IMR-90 (cell line): ENCODE measurements at regions not wholly inside any gene's neighbourhood (a gene's known extent, or its start where the extent isn't known, plus 50 kb on each side); places are given as distances from the start of the nearest gene placed in this dataset.

ENCODE experiments used
- ATAC-seq: fragments of 200-7000 bp; cut with Tn5 transposase; 2 replicates; pipeline ENCODE4 v1.9.1; 2020; ENCODE audit warnings: low read depth, mild to moderate bottlenecking, moderate library complexity
- BruUV-seq: library from RNA; stranded (reverse); fragments of 400-500 nt; replicated peaks from 2 replicates; lab custom pipeline; 2021; lab: Mats Ljungman, UMichigan
- CTCF ChIA-PET: fragments of 300-600 bp; formaldehyde crosslinking; extraction: SDS; loops from one replicate; lab custom pipeline; 2021; ENCODE audit warnings: antibody characterized with exemption; lab: Yijun Ruan, JAX
- POLR2A ChIA-PET: fragments of 300-600 bp; sonication (Branson Sonifier 250); formaldehyde crosslinking; loops from one replicate; lab custom pipeline; 2022; ENCODE audit warnings: antibody characterized with exemption; ENCODE audit not compliant: unreplicated experiment; lab: Charles Lee
- DNase-seq: peaks from one replicate; pipeline ENCODE4 v3.0.0; 2013
- H2AFZ ChIP-seq: replicated peaks from 2 replicates; pipeline ENCODE3; 2013; ENCODE audit warnings: low read length, mild to moderate bottlenecking; ENCODE audit not compliant: poor library complexity
- H2AK5ac ChIP-seq: 2 replicates; pipeline ENCODE4 v1.6.1; 2013; ENCODE audit warnings: low read depth, low read length, inconsistent platforms
- H2AK9ac ChIP-seq: replicated peaks from 2 replicates; pipeline ENCODE3; 2013; ENCODE audit warnings: mild to moderate bottlenecking, low read depth, low read length, moderate library complexity; ENCODE audit not compliant: poor library complexity
- H2BK120ac ChIP-seq: 2 replicates; pipeline ENCODE4 v1.6.1; 2013; ENCODE audit warnings: low read depth, low read length, inconsistent platforms
- H2BK15ac ChIP-seq: 3 replicates; pipeline ENCODE4 v1.6.1; 2013; ENCODE audit warnings: low read depth, low read length, inconsistent platforms
- H2BK20ac ChIP-seq: 2 replicates; pipeline ENCODE4 v1.6.1; 2013; ENCODE audit warnings: low read depth, mild to moderate bottlenecking, inconsistent platforms, low read length, moderate library complexity
- H2BK5ac ChIP-seq: 2 replicates; pipeline ENCODE4 v1.6.1; 2013; ENCODE audit warnings: mild to moderate bottlenecking, low read depth, low read length, inconsistent platforms; ENCODE audit not compliant: poor library complexity, severe bottlenecking
- H3K14ac ChIP-seq: replicated peaks from 2 replicates; pipeline ENCODE4 v1.6.1; 2013; ENCODE audit warnings: low read depth, low read length, inconsistent platforms
- H3K18ac ChIP-seq: 2 replicates; pipeline ENCODE4 v1.6.1; 2013; ENCODE audit warnings: low read depth, low read length, control low read depth
- H3K23ac ChIP-seq: 2 replicates; pipeline ENCODE4 v1.6.1; 2013; ENCODE audit warnings: low read depth, low read length, inconsistent platforms
- H3K27ac ChIP-seq: 2 replicates; pipeline ENCODE4 v1.5.1; 2013; ENCODE audit warnings: mild to moderate bottlenecking, control low read depth, low read length; ENCODE audit not compliant: insufficient read depth
- H3K27me3 ChIP-seq: 2 replicates; pipeline ENCODE4 v1.6.1; 2013; ENCODE audit warnings: low read length; ENCODE audit not compliant: control insufficient read depth, insufficient read depth
- H3K36me3 ChIP-seq: 2 replicates; pipeline ENCODE4 v1.6.1; 2013; ENCODE audit warnings: low read length, mixed read lengths; ENCODE audit not compliant: control insufficient read depth, insufficient read depth
- H3K4ac ChIP-seq: 2 replicates; pipeline ENCODE4 v1.6.1; 2013; ENCODE audit warnings: low read depth, low read length, inconsistent platforms
- H3K4me1 ChIP-seq: 2 replicates; pipeline ENCODE4 v1.6.1; 2013; ENCODE audit warnings: low read length, mixed read lengths; ENCODE audit not compliant: control insufficient read depth, insufficient read depth
- H3K4me2 ChIP-seq: 2 replicates; pipeline ENCODE4 v1.6.1; 2013; ENCODE audit warnings: low read depth, mild to moderate bottlenecking, control low read depth, low read length, moderate library complexity
- H3K4me3 ChIP-seq: 2 replicates; pipeline ENCODE4 v1.5.1; 2013; ENCODE audit warnings: low read depth, mild to moderate bottlenecking, control low read depth, low read length, moderate library complexity; ENCODE audit not compliant: insufficient read depth
- H3K56ac ChIP-seq: 2 replicates; pipeline ENCODE4 v1.6.1; 2013; ENCODE audit warnings: low read length, inconsistent platforms; ENCODE audit not compliant: insufficient read depth; ENCODE audit errors: extremely low read depth
- H3K79me1 ChIP-seq, 2 experiments: 2 replicates each; pipeline ENCODE4 v1.6.1; 2013; ENCODE audit warnings: low read length in 2 of 2, inconsistent platforms in 1 of 2, low read depth in 1 of 2
- H3K9ac ChIP-seq: 2 replicates; pipeline ENCODE4 v1.6.1; 2013; ENCODE audit warnings: low read depth, low read length, control low read depth
- H3K9me1 ChIP-seq: 2 replicates; pipeline ENCODE4 v1.6.1; 2013; ENCODE audit warnings: low read length, inconsistent platforms; ENCODE audit not compliant: insufficient read depth
- H3K9me3 ChIP-seq: 2 replicates; pipeline ENCODE4 v1.6.1; 2013; ENCODE audit warnings: low read length; ENCODE audit not compliant: control insufficient read depth, insufficient read depth
- H4K20me1 ChIP-seq: 2 replicates; pipeline ENCODE4 v1.6.1; 2013; ENCODE audit warnings: low read length, inconsistent platforms; ENCODE audit not compliant: insufficient read depth
- H4K5ac ChIP-seq: 2 replicates; pipeline ENCODE4 v1.6.1; 2013; ENCODE audit warnings: mild to moderate bottlenecking, low read depth, low read length, control low read depth
- H4K8ac ChIP-seq, 2 experiments: 2 replicates each; pipeline ENCODE4 v1.6.1; 2013; ENCODE audit warnings: low read depth in 2 of 2, low read length in 2 of 2, control low read depth in 1 of 2, inconsistent platforms in 1 of 2
- H4K91ac ChIP-seq: 2 replicates; pipeline ENCODE4 v1.6.1; 2013; ENCODE audit warnings: low read depth, low read length, inconsistent platforms; ENCODE audit not compliant: insufficient read depth
- CEBPB ChIP-seq: IDR thresholded peaks from 2 replicates; pipeline ENCODE4 v1.6.1; 2012; ENCODE audit warnings: low read depth, low read length, improper control_type of control experiment
- MAFK ChIP-seq: IDR thresholded peaks from 2 replicates; pipeline ENCODE4 v1.6.1; 2012; ENCODE audit warnings: low read depth, low read length, improper control_type of control experiment
- MAZ ChIP-seq: IDR thresholded peaks from 2 replicates; pipeline ENCODE4 v1.6.1; 2012; ENCODE audit warnings: low read depth, mild to moderate bottlenecking, low read length, improper control_type of control experiment, moderate library complexity, borderline replicate concordance
- MXI1 ChIP-seq: IDR thresholded peaks from 2 replicates; pipeline ENCODE4 v1.6.1; 2012; ENCODE audit warnings: low read depth, mild to moderate bottlenecking, low read length, moderate library complexity, borderline replicate concordance
- POLR2A ChIP-seq: IDR thresholded peaks from 2 replicates; pipeline ENCODE4 v1.6.1; 2012; ENCODE audit warnings: mild to moderate bottlenecking, low read depth, low read length
- WGBS, 2 experiments: methylation state at CpG; one replicate each; pipeline versions ENCODE4 v1.1.5 to v1.1.7; 2013; ENCODE audit warnings: missing lambda C conversion rate in 2 of 2; ENCODE audit not compliant: insufficient read length in 1 of 2; ENCODE audit errors: extremely low coverage in 2 of 2; 5-methylcytosine and 5-hydroxymethylcytosine counted together
- dilution Hi-C: fragments of 300-500 bp; cut with HindIII; formaldehyde crosslinking; loops from one replicate; pipeline ENCODE4 v1.14.3; 2018; ENCODE audit warnings: low sequenced_read_pairs; ENCODE audit not compliant: unreplicated experiment
- in situ Hi-C: fragments of 300-500 bp; cut with MboI; formaldehyde crosslinking; loops from 3 replicates; pipeline ENCODE4 v1.14.3; 2019; ENCODE audit warnings: low sequenced_read_pairs, inconsistent platforms, mixed read lengths
- intact Hi-C: fragments of 100-400 bp; cut with micrococcal nuclease; formaldehyde crosslinking; loops from 2 replicates; pipeline ENCODE4 v1.10.0; 2022
- TF ChIP-seq, protein P1 (sequence below): fragments of 150-350 bp; IDR thresholded peaks from 2 replicates; pipeline ENCODE4 v1.6.1; 2017; ENCODE audit warnings: mild to moderate bottlenecking, antibody characterized with exemption, low read length, low read depth
- TF ChIP-seq, protein P2 (sequence below): fragments of 150-350 bp; IDR thresholded peaks from 2 replicates; pipeline ENCODE4 v1.6.1; 2016; ENCODE audit warnings: low read depth, mild to moderate bottlenecking, low read length, moderate library complexity, borderline replicate concordance

DNA sequence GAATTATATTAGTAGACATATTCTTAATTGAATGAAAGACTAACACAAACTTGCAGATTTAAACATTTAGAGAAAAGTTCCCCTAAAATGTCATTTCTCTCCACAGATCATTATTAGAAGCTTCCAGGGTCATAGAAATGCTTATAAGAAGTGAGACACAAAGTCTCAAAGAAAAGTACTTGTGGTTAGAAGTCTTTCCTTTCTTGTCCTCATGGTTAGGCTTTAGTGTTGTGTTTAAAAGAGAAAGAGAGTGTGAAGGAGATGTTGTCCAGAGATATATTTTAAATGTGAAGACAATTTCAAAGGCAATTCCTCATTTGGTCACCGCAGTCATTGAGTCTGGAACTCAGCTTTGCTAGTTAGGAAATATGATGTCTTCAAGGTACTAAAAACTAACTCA lies 230.4 kb upstream of the ARPP21 start:
- Histone ChIP-seq H3K36me3 (no peaks in the 10 kb centered on the region), H4K91ac (no peak overlapping the region), H2BK120ac (no peak overlapping the region), H3K27ac (no peak overlapping the region), H2BK20ac (no peak overlapping the region), H3K4me2 (no peak overlapping the region), H2AFZ (no peak overlapping the region), H2BK5ac (no peak overlapping the region), H3K4ac (no peak overlapping the region), H3K27me3 (no peaks in the 10 kb centered on the region), H3K9ac (no peak overlapping the region), H3K14ac (no peak overlapping the region), H3K4me1 (no peaks in the 10 kb centered on the region), H3K79me1 (no peaks in the 10 kb centered on the region), H2AK9ac (no peak overlapping the region), H3K18ac (no peak overlapping the region), H2AK5ac (no peak overlapping the region), H3K4me3 (no peak overlapping the region), H3K9me3 (peaks cover 2% of the 10 kb centered on the region; the same call in 1 of the 2 replicates), H3K23ac (no peak overlapping the region), H4K5ac (no peak overlapping the region), H3K9me1 (no peaks in the 10 kb centered on the region), H4K20me1 (no peaks in the 10 kb centered on the region), H3K56ac (no peak overlapping the region), H2BK15ac (no peak overlapping the region), H4K8ac (no peak overlapping the region)
- WGBS, 2 experiments: no CpG with 5 or more reads among the region's 1 CpG
- BruUV-seq: no TSS peak
- dilution Hi-C loops: no loop called here
- in situ Hi-C loops: no loop called here
- ChIA-PET CTCF (no interaction called here), POLR2A (no interaction called here)
- TF ChIP-seq, protein P1, sequence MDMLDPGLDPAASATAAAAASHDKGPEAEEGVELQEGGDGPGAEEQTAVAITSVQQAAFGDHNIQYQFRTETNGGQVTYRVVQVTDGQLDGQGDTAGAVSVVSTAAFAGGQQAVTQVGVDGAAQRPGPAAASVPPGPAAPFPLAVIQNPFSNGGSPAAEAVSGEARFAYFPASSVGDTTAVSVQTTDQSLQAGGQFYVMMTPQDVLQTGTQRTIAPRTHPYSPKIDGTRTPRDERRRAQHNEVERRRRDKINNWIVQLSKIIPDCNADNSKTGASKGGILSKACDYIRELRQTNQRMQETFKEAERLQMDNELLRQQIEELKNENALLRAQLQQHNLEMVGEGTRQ: no peak
- TF ChIP-seq, protein P2, sequence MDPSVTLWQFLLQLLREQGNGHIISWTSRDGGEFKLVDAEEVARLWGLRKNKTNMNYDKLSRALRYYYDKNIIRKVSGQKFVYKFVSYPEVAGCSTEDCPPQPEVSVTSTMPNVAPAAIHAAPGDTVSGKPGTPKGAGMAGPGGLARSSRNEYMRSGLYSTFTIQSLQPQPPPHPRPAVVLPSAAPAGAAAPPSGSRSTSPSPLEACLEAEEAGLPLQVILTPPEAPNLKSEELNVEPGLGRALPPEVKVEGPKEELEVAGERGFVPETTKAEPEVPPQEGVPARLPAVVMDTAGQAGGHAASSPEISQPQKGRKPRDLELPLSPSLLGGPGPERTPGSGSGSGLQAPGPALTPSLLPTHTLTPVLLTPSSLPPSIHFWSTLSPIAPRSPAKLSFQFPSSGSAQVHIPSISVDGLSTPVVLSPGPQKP: no peak
- TF ChIP-seq CEBPB (no peak), MAZ (no peak), POLR2A (no peak), MXI1 (no peak), MAFK (no peak)
- intact Hi-C loops: no loop called here
- DNase-seq: no peak
- no peak for ATAC-seq
